Bronchial epithelial cell (primary cell): ENCODE measurements at regions not wholly inside any gene's neighbourhood (a gene's known extent, or its start where the extent isn't known, plus 50 kb on each side); places are given as distances from the start of the nearest gene placed in this dataset.
"Not testable (repeated sequence)": the region's sequence is repeated elsewhere in the genome, so short reads cannot be mapped to it uniquely, and the experiment has no call there.

Source experiments
- DNase-seq: peaks from one replicate; pipeline ENCODE4 v3.0.0-alpha.2; 2010; ENCODE audit warnings: low read depth
- FAIRE-seq: peaks from 2 replicates; lab custom pipeline; 2011; peaks lifted over from hg19 to GRCh38; lab: Jason Lieb, UNC
- H3K27me3 ChIP-seq: 2 replicates; pipeline ENCODE4 v1.5.1; 2011; ENCODE audit warnings: low read length; ENCODE audit not compliant: control insufficient read depth, insufficient read depth
- H3K36me3 ChIP-seq: 2 replicates; pipeline ENCODE4 v1.5.1; 2011; ENCODE audit warnings: low read length; ENCODE audit not compliant: control insufficient read depth, insufficient read depth
- H3K4me3 ChIP-seq: 2 replicates; pipeline ENCODE4 v1.5.1; 2011; ENCODE audit warnings: mild to moderate bottlenecking, low read depth, low read length, control low read depth
- TF ChIP-seq, protein P1 (sequence below): IDR thresholded peaks from 2 replicates; pipeline ENCODE4 v1.5.1; 2011; ENCODE audit warnings: mild to moderate bottlenecking, moderate library complexity, low read length, control low read depth, inconsistent platforms; ENCODE audit not compliant: insufficient read depth, severe bottlenecking

GRCh38 chr9:21624675-21625644 is 142.8 kb upstream of the IFNE start:
- H3K27me3 ChIP-seq, result no peaks in the 10 kb centered on the region
- FAIRE-seq (no peak), DNase-seq (no peak)
- H3K36me3 ChIP-seq, result no peaks in the 10 kb centered on the region
- H3K4me3 ChIP-seq, result no peak overlapping the region
- TF ChIP-seq, protein P1, sequence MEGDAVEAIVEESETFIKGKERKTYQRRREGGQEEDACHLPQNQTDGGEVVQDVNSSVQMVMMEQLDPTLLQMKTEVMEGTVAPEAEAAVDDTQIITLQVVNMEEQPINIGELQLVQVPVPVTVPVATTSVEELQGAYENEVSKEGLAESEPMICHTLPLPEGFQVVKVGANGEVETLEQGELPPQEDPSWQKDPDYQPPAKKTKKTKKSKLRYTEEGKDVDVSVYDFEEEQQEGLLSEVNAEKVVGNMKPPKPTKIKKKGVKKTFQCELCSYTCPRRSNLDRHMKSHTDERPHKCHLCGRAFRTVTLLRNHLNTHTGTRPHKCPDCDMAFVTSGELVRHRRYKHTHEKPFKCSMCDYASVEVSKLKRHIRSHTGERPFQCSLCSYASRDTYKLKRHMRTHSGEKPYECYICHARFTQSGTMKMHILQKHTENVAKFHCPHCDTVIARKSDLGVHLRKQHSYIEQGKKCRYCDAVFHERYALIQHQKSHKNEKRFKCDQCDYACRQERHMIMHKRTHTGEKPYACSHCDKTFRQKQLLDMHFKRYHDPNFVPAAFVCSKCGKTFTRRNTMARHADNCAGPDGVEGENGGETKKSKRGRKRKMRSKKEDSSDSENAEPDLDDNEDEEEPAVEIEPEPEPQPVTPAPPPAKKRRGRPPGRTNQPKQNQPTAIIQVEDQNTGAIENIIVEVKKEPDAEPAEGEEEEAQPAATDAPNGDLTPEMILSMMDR, result no peak

GRCh38 chr9:21626493-21626892 is 144.4 kb upstream of the IFNE start:
- H3K27me3 ChIP-seq, result no peaks in the 10 kb centered on the region
- no peak overlapping the region for H3K4me3 ChIP-seq
- no peaks in the 10 kb centered on the region for H3K36me3 ChIP-seq
- FAIRE-seq (peak; percentile 13), DNase-seq (no peak)
- TF ChIP-seq, protein P1, result no peak

DNA sequence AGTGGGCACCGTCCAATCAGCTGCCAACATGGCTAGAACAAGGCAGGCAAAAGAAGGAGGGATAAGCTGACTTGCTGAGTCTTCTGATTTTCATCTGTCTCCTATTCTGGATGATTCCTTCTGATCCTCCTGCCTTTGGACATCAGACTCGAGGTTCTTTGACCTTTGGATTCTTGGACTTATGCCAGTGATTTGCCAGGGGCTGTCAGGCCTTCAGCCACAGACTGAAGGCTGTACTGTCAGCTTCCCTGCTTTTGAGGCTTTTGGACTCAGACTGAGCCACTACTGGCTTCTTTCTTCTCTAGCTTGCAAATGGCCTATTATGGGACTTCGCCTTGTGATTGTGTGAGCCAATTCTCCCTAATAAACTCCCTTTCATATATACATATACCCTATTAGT is 146.8 kb upstream of the IFNE start:
- not testable (repeated sequence) for H3K4me3 ChIP-seq, H3K27me3 ChIP-seq, DNase-seq, FAIRE-seq, H3K36me3 ChIP-seq

DNA sequence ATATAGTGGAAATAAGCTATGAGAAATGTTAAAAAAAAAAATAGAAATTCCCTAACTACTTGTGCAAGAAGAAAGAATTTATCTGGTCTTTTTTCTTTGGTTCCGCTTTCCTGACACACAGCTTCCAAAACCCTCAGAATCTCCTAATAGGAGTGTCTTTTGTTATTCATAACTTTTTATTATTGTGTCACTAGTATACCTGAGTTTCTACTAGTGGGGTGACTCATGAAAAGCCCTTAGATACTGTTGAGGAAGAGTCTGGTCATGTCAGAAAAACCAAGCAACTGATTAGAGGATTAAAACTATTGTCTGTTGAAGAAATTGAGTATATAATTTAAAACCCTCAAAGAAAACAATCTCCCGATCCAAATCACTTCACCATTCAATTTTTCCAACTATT is 152.8 kb upstream of the IFNE start:
- H3K36me3 ChIP-seq, result no peaks in the 10 kb centered on the region
- no peaks in the 10 kb centered on the region for H3K27me3 ChIP-seq
- DNase-seq, result peak; percentile 85
- no peak for FAIRE-seq
- H3K4me3 ChIP-seq, result no peak overlapping the region
- TF ChIP-seq, protein P1, result no peak

DNA sequence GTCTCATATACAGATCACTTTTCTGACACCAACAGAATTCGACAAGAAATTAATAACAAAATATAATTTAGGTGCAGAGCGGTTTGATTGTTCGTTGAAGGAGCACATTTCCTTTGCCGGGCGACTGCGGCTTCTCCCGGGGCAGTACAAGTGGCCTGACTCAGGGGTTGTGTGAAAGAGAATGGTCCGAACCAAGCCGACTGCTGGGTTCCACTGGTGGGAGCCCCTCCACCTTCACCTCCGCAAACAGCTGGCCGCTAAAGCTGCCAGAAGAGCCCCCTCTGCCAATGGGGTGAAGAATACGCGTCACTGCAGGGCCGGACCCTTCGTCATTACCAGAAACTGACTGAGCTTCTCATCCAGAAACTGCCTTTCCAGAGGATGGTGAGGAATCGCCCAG is 156.0 kb upstream of the IFNE start:
- no peaks in the 10 kb centered on the region for H3K27me3 ChIP-seq
- FAIRE-seq (no peak), DNase-seq (no peak)
- H3K4me3 ChIP-seq, result no peak overlapping the region
- H3K36me3 ChIP-seq, result no peaks in the 10 kb centered on the region
- TF ChIP-seq, protein P1, result no peak

- H3K4me3 ChIP-seq, result no peak overlapping the region
- no peaks in the 10 kb centered on the region for H3K27me3 ChIP-seq
- H3K36me3 ChIP-seq, result no peaks in the 10 kb centered on the region
- TF ChIP-seq, protein P1, result no peak
- FAIRE-seq (no peak), DNase-seq (peak; percentile 28)
These were observed 149.3 kb upstream of the MTAP start for GRCh38 chr9:21653091-21653490.
